Tongue (tissue), 1 donor: ENCODE measurements at regions not wholly inside any gene's neighbourhood (a gene's known extent, or its start where the extent isn't known, plus 50 kb on each side); places are given as distances from the start of the nearest gene placed in this dataset.
"Not testable (repeated sequence)": the region's sequence is repeated elsewhere in the genome, so short reads cannot be mapped to it uniquely, and the experiment has no call there.

Experiments used
- DNase-seq: peaks from one replicate; pipeline ENCODE4 v3.0.0-alpha.2; 2015

DNA sequence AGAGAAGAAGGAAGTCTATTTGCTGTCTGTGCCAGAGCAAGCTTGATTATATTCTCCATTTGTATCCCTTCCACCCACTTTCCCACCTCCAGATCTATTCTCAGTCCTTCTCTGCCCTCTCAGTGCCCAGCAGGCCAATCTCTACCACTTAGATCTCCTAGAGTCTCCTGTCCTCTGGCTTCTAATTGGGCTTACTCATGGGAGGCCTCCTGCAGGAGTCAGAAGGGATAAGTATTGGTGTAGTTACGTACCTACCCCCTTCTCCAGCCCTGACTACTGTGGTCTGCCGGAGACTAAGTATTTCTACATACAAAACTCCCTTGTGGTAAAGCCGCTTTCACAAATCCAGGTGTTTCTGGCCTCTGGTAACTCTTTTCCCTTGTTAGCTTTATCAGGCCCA lies 221.2 kb downstream of the PTGER3 start:
- no peak for DNase-seq

DNA sequence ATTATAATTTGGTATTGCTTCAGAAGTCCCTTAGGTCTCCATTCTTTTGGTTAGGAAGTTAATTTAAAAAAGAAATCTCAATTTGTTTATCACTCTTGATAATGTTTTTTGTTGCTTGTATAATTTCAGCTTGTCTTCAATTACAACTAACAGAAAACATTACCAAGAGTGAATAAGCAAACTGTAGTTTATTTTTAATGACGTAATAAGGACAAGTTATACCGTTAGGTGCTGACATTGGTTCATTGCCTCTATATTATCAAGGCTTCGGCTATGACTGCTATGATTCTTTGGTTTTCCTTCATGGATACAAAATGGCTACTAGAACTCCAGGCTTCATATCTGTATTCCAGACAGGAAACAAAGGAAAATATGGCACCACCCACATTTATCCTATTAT lies 220.6 kb downstream of the PTGER3 start:
- DNase-seq = no peak

DNA sequence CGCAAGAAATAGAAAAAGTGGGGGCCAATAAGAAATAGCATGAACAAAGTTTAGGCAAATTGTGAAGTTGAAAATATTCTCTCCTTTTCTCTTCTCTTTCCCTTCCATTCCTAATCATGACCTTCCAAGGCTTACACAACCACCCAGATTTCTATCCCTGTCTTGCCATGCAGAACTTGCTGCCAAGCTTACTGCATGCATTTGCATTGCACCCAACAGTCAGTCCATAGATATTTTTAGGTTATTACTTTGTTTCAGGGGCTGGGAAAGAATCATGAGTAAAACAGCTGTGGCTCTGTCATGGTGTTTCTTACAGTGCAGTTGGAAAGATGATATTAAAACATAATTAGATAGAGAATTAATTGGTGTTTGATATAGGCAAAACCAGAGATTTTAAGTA lies 219.4 kb downstream of the PTGER3 start:
- DNase-seq = no peak

DNA sequence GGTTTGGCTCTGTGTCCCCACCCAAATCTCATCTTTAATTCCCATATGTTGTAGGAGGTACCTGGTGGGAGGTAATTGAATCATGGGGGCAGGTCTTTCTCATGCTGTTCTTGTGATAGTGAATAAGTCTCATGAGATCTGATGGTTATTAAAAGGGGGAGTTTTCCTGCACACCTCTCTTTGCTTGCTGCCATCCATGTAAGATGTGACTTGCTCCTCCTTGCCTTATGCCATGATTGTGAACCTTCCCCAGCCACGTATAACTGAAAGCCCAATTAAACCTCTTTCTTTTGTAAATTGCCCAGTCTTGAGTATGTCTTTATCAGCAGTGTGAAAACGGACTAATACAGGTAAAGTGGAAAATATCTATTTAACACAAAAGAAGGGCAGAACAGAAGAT lies 213.3 kb downstream of the PTGER3 start:
- not testable (repeated sequence) for DNase-seq

DNA sequence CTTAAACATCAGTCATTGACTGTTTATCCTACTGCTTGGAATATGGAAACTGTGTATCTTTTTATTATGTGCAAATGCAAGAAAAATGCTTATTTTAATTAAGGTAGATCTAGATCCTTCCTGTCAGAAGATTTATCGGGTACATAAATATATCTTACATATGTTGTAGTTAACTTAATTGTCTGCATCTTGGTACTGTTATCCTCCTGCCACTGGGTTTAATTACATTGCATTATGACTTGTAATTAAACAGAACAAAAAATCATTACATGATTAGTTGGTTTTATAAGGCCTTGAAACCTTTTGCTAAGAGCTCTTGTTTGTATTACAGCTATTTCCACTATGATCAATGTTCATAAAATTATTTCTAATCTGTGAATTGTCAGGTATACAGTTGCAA lies 211.2 kb downstream of the PTGER3 start:
- no peak for DNase-seq

DNA sequence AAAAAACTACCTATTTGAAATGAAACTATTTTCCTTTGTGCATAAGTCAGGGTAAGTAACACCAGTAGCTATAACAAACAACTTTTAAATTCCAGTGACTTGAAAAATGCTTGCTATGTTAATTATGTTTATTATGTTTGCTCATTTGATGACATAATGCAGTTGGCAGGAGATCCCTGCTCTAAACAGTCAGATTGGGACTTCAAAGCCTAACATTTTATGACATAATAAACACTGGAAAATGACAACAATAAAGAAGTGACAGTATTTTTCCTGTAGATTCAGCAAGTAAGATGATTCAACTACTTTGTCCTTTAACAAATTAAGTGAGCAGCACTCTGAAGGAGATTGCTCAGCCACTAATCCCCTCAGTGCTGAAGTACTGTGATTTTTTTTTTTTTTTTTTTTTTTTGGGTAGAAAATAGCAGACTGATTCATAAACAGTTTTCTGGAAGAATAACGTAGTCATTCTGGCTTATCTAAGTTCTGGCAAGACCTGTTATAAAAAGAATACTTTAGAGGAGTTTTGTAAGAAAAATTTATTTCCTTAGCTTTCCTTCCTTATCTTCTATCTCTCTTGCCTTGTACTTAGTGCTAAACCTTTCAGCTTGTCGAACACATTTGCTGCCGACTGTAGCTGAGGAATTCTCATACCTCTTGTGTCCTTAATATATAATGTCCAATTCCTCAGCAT lies 207.2 kb downstream of the PTGER3 start:
- no peak for DNase-seq

DNA sequence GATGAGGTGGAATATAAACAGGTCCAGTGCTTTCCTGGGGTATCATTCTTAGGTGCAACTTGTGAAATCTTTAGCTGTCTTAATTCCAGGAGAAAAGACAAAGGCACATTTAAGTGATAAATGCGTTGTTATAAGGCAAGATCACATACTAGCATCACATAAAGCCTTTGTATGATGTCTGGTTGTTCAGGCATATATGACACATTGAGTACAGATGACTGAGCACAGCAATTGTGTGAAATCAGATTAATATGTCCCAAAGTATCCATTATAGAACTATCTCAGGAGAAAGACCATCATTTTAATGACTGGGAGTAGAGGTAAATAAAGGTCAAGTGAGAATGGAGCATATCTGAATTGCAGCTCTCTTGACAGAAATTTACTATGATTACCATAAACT lies 205.1 kb downstream of the PTGER3 start:
- no peak for DNase-seq

DNA sequence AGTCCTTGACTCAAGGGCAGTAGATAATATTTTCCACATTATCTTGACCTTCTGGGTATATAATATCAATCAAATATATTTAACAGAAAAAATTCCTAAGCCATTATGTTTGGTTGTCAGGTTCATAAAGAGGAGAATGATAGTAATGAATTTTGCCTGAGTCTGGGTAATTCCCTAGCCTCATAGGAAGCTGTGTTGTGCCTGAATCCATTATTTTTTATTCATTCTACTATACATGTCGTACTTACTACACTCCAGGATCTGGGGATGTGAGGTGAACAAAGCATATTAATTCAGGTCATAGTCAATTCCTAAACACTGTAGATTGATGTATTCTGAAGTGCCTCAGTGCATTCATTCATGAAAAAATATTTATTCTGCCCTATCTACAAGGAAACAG lies 204.2 kb downstream of the PTGER3 start:
- no peak for DNase-seq

DNA sequence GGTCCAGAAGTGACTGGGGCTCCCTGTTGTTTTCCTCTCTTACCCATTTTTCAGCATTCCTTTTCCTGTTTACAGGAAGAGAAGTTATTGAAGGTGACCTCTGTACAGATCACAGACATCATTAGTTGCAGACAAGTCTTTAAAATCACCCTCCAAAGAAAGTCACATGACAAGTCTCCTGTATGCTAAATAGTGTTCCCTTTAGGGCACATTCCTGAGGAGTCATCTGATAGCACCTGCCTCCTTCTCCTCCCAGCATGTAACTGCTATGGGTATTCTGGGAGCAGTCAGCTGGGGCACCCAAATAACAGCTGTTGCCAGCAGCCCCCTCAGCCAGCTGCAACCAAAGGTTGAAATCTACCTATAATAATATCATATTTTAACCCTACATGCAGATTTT lies 200.6 kb downstream of the PTGER3 start:
- no peak for DNase-seq

DNA sequence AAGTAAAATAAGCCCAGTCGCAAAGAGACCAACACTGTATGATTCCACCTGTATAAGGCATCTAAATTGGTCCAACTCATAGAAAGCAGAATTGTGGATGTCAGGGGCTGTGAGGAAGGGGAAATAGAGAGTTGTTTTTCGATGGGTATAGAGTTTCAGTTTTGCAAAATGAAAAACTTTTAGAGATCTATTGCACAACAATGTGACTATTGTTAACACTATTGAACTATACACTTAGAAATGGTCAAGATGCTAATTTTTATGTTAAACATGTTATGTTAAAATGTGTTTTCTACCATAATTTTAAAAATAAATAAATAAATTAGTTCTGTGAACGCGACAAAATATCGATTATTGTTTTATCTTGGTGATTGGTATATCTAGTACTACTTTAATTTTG lies 192.4 kb downstream of the PTGER3 start:
- no peak for DNase-seq

DNA sequence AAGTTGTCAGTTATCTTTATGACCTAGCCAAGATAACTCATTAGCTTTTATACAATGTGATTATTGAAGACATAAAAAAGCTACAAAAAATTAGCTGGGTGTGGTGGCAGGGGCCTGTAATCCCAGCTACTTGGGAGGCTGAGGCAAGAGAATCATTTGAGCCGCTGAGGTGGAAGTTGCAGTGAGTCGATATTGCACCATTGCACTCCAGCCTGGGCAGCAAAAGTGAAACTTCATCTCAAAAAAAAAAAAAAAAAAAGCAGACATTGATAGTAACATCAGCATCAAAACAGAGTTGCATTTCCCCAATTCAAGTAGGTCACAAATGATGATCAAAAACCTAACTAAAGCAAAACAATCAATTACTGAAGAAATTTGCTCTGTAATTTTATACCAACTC lies 191.4 kb downstream of the PTGER3 start:
- no peak for DNase-seq

DNA sequence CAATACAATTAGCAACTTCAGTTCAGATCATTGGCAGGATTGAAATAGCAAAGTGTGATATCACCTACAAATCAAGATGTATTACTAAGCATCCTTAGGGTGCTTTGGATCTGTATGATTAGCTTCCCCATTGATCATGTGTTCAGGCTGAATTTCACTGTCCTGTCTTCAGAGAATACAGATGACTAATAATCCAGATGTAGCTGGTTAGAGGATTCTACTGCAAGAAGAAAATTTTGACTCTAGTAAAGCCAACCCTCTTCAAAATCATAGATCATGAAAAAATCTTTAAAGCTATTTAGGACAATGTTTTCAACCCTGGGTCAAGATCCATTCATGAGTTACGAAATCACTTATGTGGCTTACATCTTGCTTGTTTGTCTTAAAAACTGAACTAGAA lies 184.4 kb downstream of the PTGER3 start:
- DNase-seq = no peak

DNA sequence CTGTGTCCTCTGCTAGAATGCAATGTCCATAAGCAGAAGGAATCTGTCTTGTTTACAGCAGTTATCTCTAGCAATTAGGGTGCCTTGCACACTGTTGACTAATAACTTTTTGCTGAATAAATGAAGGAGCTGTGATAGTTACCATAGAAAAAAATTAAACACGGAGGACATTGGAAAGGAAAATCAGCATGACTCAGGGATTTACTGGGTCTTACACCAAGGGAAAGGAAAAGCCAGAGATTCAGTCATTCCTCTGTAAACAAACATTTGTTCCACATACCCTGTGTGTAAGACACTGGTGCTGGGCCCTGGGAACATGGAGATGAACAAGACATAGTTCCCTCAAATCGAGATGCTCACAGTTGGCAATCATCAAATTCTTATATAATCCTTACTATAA lies 183.3 kb downstream of the PTGER3 start:
- DNase-seq = peak; percentile 4

DNA sequence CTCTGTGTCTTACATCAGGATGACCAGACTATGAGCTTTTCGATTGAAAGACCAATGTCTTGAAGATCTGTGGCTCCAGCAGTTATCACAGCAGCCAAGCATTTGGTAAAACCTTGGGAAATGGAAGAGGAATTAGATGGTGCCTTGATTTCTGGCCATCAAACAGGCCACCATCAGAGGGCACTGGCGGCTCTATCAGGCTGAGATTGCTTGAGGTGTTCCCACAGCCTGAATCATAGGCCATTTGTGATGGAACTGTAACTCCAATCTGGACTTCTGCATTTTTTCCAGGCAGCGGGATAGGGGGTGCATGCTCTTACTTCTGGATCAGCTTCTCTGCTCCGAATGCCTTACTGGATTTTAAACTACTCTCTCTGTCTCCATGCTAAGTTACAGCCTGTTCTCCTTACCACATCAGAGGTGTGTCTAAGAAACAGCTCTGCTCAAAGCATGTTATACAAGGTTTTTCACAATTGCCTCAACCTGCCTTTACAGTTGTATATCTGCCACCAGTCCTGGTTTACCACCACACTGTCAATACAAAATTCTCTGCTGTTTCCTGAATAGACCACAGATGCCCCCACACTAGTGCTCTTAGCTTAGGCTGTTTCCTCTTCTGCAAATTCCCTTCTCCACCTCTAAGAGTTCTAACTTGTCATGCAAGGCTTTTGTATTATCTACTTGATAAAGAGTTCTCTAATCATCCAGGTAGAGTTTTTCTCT lies 180.9 kb downstream of the PTGER3 start:
- DNase-seq = no peak

DNA sequence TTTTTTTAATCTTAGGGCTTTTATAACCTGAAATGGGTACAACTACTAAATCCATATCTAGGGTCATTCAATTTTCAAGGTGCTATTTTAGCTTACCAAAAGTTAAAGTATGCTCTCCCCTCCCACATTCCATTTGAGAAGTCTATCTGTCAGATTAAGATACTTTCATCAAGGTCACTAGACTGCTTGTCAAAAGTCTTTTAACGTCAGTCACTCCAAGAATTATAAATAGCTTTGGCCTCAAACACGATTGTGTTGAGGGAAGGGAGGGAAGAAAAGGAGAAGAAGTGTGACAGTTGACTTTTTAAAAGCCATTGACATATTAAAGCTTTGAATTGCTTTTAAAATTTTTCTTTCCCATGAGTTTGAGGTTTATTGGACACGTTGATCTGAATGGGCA lies 175.8 kb downstream of the PTGER3 start:
- no peak for DNase-seq

DNA sequence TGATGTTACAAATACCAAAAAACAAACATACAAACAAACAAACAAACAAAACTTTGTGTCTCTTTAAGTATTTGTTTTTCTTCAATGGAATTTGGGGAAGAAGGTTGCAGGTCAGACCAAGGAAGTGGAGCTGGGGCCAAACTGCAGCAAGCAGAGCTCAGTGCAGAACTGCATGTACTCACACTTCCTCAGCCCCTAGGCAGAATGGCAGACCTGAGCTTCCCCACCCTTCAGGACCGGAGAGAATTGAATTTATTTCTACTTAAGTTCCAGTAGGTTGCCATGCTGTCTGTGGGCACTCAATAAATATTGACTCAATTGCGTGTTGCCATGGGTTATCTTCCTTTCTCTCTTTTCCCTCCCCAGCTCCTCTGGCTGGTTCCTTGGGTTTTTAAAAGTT lies 173.6 kb downstream of the PTGER3 start:
- peak; percentile 6 for DNase-seq

DNA sequence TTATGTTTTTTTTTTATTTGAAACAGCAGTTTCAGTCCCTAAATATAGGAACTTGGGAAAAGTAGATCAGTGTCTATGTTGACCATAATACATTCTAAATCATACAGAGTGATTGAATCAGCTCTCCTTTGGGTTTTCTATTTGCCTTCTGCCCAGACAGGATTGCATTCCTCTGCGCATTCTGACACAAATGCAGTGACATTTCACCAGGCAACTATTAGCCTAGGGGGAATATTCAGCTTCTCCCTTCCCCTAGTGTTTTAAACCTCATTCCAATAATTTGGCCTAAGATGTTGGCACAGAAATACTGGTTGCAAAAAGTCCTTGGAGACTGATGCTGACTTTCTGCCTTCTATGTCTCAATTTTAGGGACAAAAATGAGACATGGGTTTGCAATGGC lies 172.8 kb downstream of the PTGER3 start:
- DNase-seq = no peak

DNA sequence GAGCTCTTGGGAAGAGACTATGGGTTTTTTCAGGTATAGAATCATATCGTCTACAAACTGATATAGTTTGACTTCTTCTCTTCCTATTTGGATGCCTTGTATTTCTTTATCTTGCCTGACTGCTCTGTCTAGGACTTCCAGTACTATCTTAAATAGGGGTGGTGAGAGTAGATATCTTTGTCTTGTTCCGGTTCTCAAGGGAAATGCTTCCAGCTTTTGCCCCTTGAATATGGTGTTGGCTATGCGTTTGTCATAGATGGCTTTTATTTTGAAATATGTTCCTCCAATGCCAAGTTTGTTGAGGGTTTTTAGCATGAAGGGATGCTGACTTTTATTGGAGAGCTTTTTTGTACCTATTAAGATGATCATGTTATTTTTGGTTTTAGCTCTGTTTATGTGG lies 170.3 kb downstream of the PTGER3 start:
- DNase-seq = no peak

DNA sequence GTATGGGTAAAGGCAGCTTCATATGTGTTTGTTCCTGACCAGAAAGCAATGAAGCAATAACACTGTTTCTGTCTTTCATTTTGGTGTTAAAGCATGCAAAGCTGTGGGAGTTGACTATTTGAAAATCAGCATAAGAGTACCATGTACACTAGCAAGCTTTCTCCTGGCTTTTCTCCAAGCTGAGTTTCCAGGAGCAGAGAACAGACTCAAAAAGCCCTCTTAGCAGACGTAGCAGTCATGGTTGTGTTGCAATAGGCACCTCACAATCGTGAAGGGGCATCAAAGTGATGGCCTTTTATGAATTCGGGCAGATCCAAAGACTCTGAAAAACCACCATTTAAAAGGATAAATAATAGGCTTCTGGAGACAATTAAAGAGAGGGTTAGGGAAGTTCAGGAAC lies 159.7 kb downstream of the PTGER3 start:
- peak; percentile 41 for DNase-seq

DNA sequence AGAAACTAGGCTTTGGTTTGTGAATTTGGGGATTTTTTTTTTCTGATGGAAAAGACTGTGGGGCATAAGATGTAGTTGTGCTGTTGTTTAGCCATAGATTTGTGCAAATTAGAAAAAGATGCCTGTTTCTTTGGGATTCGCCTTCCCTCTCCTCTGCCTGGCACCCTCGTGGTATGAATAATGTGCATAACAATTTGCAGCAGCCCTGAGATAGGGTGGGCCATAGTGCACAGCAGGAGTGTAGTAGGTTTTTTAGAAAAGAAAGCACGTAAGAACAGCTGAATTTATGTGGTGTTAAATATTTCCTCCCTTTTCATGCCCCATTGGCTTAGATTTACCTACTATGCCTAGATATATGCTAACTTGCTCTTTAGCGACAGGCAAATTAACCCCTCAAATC lies 158.9 kb downstream of the PTGER3 start:
- no peak for DNase-seq

DNA sequence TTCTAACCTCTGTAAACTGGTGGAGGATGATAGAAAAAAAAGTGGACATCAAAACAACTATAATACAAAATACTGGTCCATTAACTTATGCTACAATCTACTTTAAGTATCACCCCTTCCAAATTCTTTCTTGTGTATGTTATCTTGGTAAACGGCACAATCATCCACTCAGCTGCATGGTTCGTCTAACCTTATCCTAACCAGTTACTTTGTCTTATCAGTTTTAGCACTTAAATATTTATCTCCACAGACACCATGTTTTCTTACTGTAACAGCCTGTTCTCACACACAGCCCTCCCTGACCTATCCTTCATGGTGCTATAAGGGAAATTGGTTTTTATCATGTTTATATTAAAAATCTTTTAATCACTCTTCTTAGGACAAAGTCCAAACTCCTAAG lies 157.2 kb downstream of the PTGER3 start:
- DNase-seq = no peak

DNA sequence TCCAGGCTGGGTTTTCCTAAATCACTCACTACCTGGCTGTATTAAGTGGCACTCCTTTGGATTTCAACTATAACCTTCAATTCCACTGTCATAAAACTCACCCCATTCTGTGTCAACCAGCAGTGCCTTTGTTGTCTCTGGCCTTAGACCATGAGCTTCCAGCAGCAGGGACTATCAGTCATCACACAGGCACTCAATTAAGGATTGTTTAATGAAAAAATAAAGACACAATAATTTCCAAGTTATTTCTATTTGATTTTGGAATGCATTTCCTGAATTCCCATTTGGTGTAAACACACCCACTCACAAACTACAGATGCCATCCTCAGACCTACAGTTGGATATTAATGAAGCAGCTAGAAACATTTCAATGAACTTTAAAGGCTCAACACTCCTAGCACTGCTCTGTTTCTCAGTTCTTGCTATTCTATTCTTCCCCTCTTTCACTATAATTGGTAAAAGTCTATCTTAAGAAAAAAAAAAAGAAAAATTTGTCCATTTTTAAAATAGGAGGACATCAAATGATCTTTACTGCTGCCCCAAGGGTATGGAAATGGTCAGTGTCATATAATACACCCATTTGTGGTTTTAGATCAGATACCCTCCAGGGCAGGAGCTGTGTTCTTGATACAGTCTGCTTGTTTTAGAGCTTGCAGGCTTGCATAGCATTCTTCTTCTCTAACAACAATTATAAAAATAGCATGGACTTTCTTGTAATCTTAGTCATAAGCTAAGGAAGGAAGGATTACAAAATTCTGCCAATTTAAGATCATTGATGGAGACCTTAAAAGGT lies 156.4 kb downstream of the PTGER3 start:
- DNase-seq = no peak

DNA sequence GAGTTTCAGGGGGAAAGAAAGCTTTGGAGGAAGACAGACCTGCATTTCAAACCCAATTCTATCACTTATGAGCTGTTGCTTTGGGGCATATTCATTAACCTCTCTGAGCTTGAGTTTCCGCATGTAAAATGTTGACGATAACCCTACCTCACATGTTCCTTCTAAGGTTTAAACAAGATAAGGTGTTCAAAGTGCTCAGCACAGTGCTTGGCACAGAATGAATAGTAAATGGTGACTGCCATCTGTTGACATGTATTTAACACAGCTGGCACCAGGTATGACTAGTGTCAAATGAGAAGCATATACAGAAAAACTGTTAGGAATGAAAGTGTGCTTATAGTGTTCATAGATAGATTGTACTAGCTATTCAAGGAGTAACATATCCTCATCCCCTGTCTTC lies 155.5 kb downstream of the PTGER3 start:
- no peak for DNase-seq

DNA sequence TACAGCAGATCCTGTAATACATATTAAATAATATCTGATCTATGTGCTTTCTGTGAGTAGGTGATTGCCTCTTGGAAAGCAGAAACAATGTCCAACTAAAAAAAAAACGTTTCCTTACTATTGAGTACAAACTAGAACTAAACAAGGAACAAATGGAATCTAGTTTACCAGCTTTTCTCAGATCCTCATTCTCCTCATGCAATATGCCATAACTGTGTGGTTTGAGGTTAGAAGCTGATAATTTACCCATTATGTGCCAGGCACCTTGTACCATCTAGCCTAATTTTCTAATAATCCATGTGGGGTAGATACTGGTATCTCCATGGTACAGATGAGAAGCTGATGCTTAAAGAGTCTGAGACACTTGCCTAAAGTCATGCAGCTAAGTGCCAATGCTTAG lies 154.7 kb downstream of the PTGER3 start:
- no peak for DNase-seq
